CD4-positive, CD25-positive, alpha-beta regulatory T cell (primary cell): ENCODE measurements at regions not wholly inside any gene's neighbourhood (a gene's known extent, or its start where the extent isn't known, plus 50 kb on each side); places are given as distances from the start of the nearest gene placed in this dataset.
"Not testable (repeated sequence)": the region's sequence is repeated elsewhere in the genome, so short reads cannot be mapped to it uniquely, and the experiment has no call there.

Experiments used
- ATAC-seq, 2 donors: fragments of 150-1000 bp; cut with Tn5 transposase; one replicate each; pipeline ENCODE4 v1.10.0; 2021; ENCODE audit warnings: low read depth in 2 of 2, moderate number of reproducible peaks in 2 of 2, moderate library complexity in 1 of 2
- DNase-seq, 3 donors: peaks; one replicate each; pipeline versions ENCODE4 v3.0.0 to v3.0.0-alpha.2; 2012 to 2022; ENCODE audit warnings: mixed read lengths in 1 of 3
- H3K27ac ChIP-seq: one replicate; pipeline ENCODE4 v1.7.0; 2013; ENCODE audit warnings: mild to moderate bottlenecking, low read length; ENCODE audit not compliant: insufficient read depth, poor library complexity, severe bottlenecking
- H3K27me3 ChIP-seq: one replicate; pipeline ENCODE4 v1.7.0; 2013; ENCODE audit warnings: low read length; ENCODE audit not compliant: control insufficient read depth, insufficient read depth
- H3K36me3 ChIP-seq: one replicate; pipeline ENCODE4 v1.7.0; 2013; ENCODE audit warnings: mild to moderate bottlenecking, low read length, moderate library complexity; ENCODE audit not compliant: control insufficient read depth, insufficient read depth
- H3K4me1 ChIP-seq: 2 replicates; pipeline ENCODE4 v1.7.0; 2013; ENCODE audit warnings: mild to moderate bottlenecking, low read length; ENCODE audit not compliant: insufficient read depth, control insufficient read depth, poor library complexity, severe bottlenecking
- H3K4me3 ChIP-seq: one replicate; pipeline ENCODE4 v1.7.0; 2013; ENCODE audit warnings: low read depth, mild to moderate bottlenecking, low read length, moderate library complexity
- H3K9me3 ChIP-seq, 2 experiments: 1 replicate in 1 of 2; 2 replicates in 1 of 2; pipeline ENCODE4 v1.7.0; 2013; ENCODE audit warnings: low read length in 2 of 2, mild to moderate bottlenecking in 1 of 2, moderate library complexity in 1 of 2; ENCODE audit not compliant: control insufficient read depth in 2 of 2
- H3K27ac Mint-ChIP-seq, 3 donors: one replicate each; pipeline ENCODE4 v1.8.0; 2020 to 2022; ENCODE audit warnings: mild to moderate bottlenecking in 3 of 3, mixed read lengths in 3 of 3, moderate library complexity in 2 of 3
- H3K27me3 Mint-ChIP-seq: one replicate; pipeline ENCODE4 v1.8.0; 2022; ENCODE audit warnings: mild to moderate bottlenecking, mixed read lengths
- H3K36me3 Mint-ChIP-seq: one replicate; pipeline ENCODE4 v1.8.0; 2020; ENCODE audit warnings: mixed read lengths
- H3K4me1 Mint-ChIP-seq, 4 donors: one replicate each; pipeline ENCODE4 v1.8.0; 2020 to 2022; ENCODE audit warnings: mixed read lengths in 4 of 4, mild to moderate bottlenecking in 1 of 4
- H3K4me3 Mint-ChIP-seq, 4 donors: one replicate each; pipeline ENCODE4 v1.8.0; 2020 to 2022; ENCODE audit warnings: mild to moderate bottlenecking in 4 of 4, mixed read lengths in 4 of 4, moderate library complexity in 3 of 4
- H3K9me3 Mint-ChIP-seq, 7 donors: one replicate each; pipeline ENCODE4 v1.8.0; 2020 to 2022; ENCODE audit warnings: mixed read lengths in 7 of 7, mild to moderate bottlenecking in 3 of 7, moderate library complexity in 2 of 7

- H3K36me3 Mint-ChIP-seq, H3K4me1 ChIP-seq, H3K36me3 ChIP-seq, H3K4me3 ChIP-seq, H3K4me1 Mint-ChIP-seq, H3K27me3 Mint-ChIP-seq, H3K9me3 ChIP-seq, ATAC-seq, H3K9me3 Mint-ChIP-seq, H3K27me3 ChIP-seq: not testable (repeated sequence)
- peak overlapping the region; percentile 90 to 99 (median 92) for H3K27ac Mint-ChIP-seq
- peak in 2 of 3 donors; percentile 21 to 26 for DNase-seq
- peak overlapping the region; percentile 70 for H3K27ac ChIP-seq
- H3K4me3 Mint-ChIP-seq = peak overlapping the region; percentile 62 to 86 (median 80)
These were observed 5417.4 kb upstream of the TPTE start for GRCh38 chr21:5103880-5104561.

- H3K4me1 Mint-ChIP-seq = not testable (repeated sequence)
These were observed 5416.8 kb upstream of the TPTE start for GRCh38 chr21:5104562-5104928.

GRCh38 chr21:5105939-5106708, 5415.3 kb upstream of the TPTE start:
- H3K27ac ChIP-seq = peak overlapping the region; percentile 61
- H3K4me3 Mint-ChIP-seq, H3K36me3 Mint-ChIP-seq, H3K4me1 Mint-ChIP-seq, H3K4me1 ChIP-seq, H3K36me3 ChIP-seq, H3K4me3 ChIP-seq, H3K27ac Mint-ChIP-seq, H3K9me3 ChIP-seq, H3K9me3 Mint-ChIP-seq, H3K27me3 ChIP-seq, H3K27me3 Mint-ChIP-seq: not testable (repeated sequence)
- DNase-seq (peak; percentile 20 to 52 (median 45)), ATAC-seq (peak; percentile 10 to 29)

More at GRCh38 chr21:5104562-5104928, 5416.8 kb upstream of the TPTE start:
- H3K4me3 Mint-ChIP-seq = peak overlapping the region in 2 of 4 donors; percentile 62 to 86
- H3K4me3 ChIP-seq, ATAC-seq, H3K36me3 Mint-ChIP-seq, H3K9me3 ChIP-seq, H3K9me3 Mint-ChIP-seq, H3K27me3 Mint-ChIP-seq, H3K36me3 ChIP-seq, H3K4me1 ChIP-seq, H3K27me3 ChIP-seq, DNase-seq: not testable (repeated sequence)
- H3K27ac ChIP-seq = peak overlapping the region; percentile 70
- H3K27ac Mint-ChIP-seq = peak overlapping the region in 1 of 3 donors; percentile 92

GRCh38 chr21:5106767-5107464, 5414.5 kb upstream of the TPTE start:
- peak overlapping the region; percentile 41 for H3K27ac ChIP-seq
- not testable (repeated sequence) for H3K4me1 Mint-ChIP-seq, H3K27me3 Mint-ChIP-seq, H3K4me3 ChIP-seq, H3K36me3 ChIP-seq, ATAC-seq, DNase-seq, H3K9me3 ChIP-seq, H3K27me3 ChIP-seq, H3K9me3 Mint-ChIP-seq, H3K4me1 ChIP-seq, H3K36me3 Mint-ChIP-seq, H3K4me3 Mint-ChIP-seq
- peak overlapping the region in 2 of 3 donors; percentile 77 to 86 for H3K27ac Mint-ChIP-seq

- H3K27ac ChIP-seq, DNase-seq, H3K9me3 ChIP-seq, H3K4me1 ChIP-seq, H3K27me3 ChIP-seq, H3K27me3 Mint-ChIP-seq, H3K36me3 Mint-ChIP-seq, H3K36me3 ChIP-seq, H3K4me1 Mint-ChIP-seq, H3K9me3 Mint-ChIP-seq, H3K4me3 ChIP-seq, H3K4me3 Mint-ChIP-seq, H3K27ac Mint-ChIP-seq: not testable (repeated sequence)
- peak; percentile 12 to 16 for ATAC-seq
These were observed 5413.7 kb upstream of the TPTE start for GRCh38 chr21:5107637-5108036.

- H3K27ac Mint-ChIP-seq, H3K27me3 ChIP-seq, ATAC-seq, H3K9me3 Mint-ChIP-seq, H3K36me3 Mint-ChIP-seq, H3K4me3 Mint-ChIP-seq, H3K36me3 ChIP-seq, DNase-seq, H3K27ac ChIP-seq, H3K9me3 ChIP-seq, H3K4me1 ChIP-seq, H3K27me3 Mint-ChIP-seq, H3K4me1 Mint-ChIP-seq, H3K4me3 ChIP-seq: not testable (repeated sequence)
These were observed 5413.2 kb upstream of the TPTE start for GRCh38 chr21:5108048-5108775.

- not testable (repeated sequence) for H3K9me3 Mint-ChIP-seq, H3K4me3 ChIP-seq, H3K27ac Mint-ChIP-seq, H3K27ac ChIP-seq, H3K36me3 ChIP-seq, ATAC-seq, H3K9me3 ChIP-seq, H3K27me3 ChIP-seq, H3K4me1 Mint-ChIP-seq, H3K4me3 Mint-ChIP-seq, H3K36me3 Mint-ChIP-seq, H3K27me3 Mint-ChIP-seq, H3K4me1 ChIP-seq, DNase-seq
These were observed 5410.2 kb upstream of the TPTE start for GRCh38 chr21:5111197-5111596.
